Activated CD8-positive, alpha-beta memory T cell treated with anti-CD3 and anti-CD28 coated beads for 36 hours (primary cell): ENCODE measurements at regions not wholly inside any gene's neighbourhood (a gene's known extent, or its start where the extent isn't known, plus 50 kb on each side); places are given as distances from the start of the nearest gene placed in this dataset.

Experiments used
- CTCF ChIA-PET: fragments of 350-600 bp; sonication (Branson Sonifier 250); formaldehyde crosslinking; loops from one replicate; lab custom pipeline; 2021; ENCODE audit warnings: antibody characterized with exemption; lab: Charles Lee
- POLR2A ChIA-PET: fragments of 350-600 bp; sonication (Branson Sonifier 250); formaldehyde crosslinking; loops from one replicate; lab custom pipeline; 2021; ENCODE audit warnings: antibody characterized with exemption; lab: Charles Lee

DNA sequence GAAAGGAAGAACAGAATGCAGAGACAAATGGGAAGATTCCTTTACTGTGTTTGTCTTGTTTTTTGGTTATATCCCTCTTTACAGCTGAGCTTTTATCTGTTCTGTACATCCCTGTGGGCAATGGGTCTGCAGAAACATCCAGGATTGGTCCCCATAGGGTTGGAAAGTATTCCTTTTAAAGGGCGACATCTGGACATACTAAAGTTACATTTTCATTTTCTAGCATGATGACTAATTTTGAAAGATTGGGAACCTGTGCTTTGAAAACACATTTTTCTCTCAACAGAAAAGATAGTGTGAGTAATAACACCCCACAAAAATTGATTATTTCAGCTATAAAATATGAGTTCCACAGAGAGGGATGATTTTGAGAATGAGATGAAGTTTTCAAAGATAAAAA lies 435.8 kb downstream of the GPAM start:
- ChIA-PET POLR2A (no interaction called here), CTCF (no interaction called here)

DNA sequence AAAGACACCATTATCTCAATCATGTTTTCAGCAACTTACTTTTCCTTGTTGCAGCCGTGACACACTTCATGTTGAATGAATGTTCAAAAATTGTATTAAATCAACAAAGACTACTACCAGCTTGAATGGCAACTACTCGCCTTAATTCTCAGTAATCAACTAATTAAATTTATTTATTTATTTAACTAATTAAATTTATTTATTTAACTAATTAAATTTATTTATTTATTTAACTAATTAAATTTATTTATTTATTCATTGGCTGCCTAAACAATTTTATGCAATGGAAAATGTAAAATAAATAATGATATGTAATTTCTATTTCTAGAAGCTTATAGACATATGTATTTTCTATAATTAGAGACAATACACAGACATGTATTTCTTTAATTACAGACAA lies 435.4 kb downstream of the GPAM start:
- CTCF ChIA-PET: no interaction called here
- POLR2A ChIA-PET: no interaction called here

DNA sequence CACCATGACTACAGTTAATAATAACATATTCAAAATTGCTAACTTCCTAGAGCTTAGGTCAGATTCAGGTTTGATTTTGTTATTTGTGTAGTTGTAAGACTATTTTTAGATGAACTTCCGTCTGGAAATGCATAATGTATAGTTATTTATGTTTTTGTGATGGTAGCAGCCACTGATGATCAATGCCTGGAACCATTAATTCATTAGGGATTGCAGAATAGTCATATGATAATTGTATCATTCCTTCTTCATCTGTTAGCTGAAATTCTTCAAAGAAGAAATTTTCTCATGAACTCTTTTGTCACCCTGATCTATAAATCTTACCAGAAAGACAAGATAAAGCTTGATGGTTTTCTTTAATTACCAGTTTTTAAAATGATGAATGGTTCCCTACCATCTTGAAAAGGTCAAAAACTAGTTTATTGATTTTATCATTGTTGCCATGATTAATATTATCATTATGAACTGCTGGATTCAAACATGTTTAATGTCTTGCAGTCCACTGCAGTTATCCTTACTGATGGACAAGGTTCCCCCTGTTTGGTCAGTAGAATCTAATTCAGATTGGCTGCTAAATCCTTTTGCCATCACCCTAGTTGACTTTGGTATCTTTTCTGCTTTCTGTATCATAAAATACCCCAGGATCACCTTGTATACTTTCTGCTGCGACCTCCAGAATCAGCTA lies 433.3 kb downstream of the GPAM start:
- CTCF ChIA-PET: no interaction called here
- POLR2A ChIA-PET: no interaction called here

DNA sequence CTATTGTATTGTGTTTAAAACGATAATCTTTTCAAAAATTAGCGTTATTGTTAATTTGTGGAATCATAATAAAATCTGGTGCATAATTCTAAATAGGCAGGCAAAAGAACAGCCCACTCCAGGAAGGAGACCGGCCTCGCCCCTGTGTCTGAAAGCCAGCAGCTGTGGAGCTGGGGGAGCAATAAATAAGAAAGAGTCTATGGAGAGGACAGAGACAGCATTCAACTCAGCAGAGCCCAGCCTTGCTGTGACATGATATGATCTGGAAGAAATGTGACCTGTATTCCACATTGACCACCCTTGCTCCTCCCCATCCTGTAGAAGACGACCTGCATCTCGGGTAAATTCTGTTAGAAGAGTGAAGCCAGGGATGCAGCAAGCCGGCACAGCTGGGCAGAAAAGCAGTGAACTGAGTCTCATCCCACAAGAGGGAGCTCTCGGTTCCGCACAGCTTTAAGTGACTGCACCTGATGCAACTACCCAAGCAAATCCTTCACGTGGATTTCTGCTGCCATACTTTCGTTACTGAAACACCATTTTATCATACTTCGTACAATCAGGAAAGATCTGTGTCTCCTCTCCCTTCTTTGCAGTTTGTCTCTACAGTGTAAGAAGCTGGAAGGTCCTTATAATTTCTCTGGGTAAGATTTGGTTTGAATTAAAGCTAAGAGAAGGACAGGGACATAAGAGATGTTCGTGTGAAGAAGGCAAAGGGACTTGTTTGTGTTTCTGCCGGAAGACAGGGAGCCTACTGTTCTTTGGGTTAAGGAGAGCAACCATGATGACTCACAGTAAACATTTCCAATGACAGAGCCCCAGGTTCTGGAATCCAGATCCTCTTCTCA lies 427.1 kb downstream of the GPAM start:
- ChIA-PET CTCF (interaction anchor here (1.0 kb wide), 1 partner anchor 381 kb away, joined by 3 read pairs; no protein-coding TSS in a partner anchor), POLR2A (no interaction called here)

DNA sequence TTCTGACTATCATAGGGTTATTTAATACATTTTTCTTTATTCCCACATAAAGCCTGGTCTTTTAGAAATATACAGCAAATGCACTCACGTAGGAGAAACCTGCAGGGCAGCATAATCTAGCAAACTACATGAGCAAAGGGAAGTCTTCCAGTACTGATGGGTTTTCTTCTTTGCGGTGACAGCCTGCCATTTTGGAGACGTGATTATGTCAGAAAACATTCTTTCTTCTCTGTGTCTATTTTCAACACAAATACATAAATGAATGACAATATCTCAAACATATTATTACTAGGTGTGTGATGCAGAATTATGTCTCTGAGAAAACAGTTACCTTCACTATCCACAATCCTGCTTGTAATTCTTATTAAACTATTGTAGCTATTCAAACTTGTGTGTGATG lies 425.0 kb downstream of the GPAM start:
- ChIA-PET CTCF (no interaction called here), POLR2A (no interaction called here)

DNA sequence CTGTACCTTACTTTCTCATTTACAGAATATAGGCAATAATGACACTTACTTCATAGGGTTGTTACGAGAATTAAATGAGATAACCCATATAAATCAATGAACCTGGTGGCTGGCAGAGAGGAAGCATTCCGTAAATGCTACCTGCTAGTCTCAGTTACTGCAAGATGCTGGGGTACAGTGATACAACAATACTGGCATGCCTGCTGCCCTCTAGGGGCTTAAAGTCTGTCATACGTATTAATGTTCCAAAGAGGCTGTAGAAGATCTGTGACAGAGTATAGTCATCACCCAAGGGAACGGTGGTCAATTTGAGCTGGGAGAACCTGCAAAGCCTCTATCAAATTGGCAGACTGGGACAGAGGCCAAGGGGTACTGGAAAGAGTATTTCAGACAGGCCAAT lies 421.5 kb downstream of the GPAM start:
- CTCF ChIA-PET: no interaction called here

DNA sequence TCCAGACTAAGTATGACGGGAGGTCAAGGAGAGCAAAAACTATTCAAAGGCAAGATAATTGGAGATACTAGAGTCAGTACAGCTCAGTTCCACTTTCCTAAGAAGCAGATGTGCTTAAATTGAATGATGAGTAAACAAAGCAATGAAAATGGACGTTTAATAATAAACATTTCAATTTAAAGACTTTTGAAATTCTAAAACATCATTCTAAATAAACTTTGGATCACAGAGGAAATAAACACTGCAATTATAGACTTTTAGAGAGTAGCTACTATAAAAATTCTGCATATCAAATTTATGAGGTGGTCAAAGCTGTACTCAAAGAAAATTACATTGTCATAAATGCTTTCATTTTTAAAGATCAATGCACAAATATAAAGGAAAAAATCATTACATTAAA lies 418.3 kb downstream of the GPAM start:
- POLR2A ChIA-PET: no interaction called here
- CTCF ChIA-PET: no interaction called here

More for the DNA sequence above, 421.5 kb downstream of the GPAM start:
- POLR2A ChIA-PET: no interaction called here

DNA sequence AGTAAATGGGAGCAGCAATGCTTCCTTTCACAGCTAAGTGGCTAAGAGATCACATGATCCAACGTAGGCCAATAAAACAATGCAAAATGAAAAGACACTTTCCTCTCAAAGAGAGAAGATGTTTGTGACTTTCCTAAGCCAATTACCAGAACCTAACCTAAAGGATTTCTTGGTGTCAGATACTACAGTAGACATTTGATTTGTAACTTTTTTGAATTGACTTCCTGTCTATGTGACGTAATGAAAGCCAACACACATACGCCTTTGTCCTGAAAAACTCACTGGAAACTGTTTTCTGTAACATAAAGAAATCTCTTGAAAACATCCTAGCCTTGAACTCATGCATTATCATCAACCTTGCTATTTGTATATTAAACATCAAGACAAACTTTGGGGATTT lies 417.1 kb downstream of the GPAM start:
- ChIA-PET CTCF (no interaction called here), POLR2A (no interaction called here)

DNA sequence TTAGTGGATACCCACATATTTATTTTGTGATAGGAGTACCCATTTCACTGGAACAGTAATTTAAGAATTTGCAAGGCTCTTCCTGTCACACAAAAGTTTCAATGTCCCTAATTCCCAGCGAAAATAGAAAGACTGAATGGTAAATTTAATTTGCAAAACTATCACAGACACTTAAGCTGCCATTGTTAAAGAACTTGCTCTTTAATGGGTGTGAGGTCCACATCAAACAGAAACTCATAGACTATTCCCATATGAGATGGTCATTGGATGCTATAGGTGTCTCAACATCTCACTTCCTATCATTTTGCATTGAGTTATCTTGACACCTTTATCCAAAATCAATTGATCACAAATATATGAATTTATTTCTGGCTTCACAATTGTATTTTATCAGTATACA lies 415.9 kb downstream of the GPAM start:
- POLR2A ChIA-PET: no interaction called here
- CTCF ChIA-PET: no interaction called here

DNA sequence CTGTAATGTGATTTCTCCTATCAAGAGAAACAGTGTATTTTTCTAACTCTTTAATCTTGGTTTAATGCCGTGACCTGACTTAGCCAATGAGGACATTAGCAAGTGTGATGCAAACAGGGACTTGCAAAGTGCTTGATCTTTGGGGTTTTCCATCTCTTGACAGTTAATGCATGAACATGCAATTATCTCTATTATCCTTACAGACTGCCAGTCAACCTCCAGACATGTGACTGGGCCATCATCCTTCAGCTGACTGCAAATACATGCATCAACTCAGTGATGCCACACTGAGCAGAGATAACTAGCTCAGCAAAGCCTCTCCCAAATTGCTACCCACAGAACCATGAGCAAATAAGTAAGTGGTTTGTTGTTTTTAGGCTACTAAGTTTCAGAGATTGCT lies 409.6 kb downstream of the GPAM start:
- POLR2A ChIA-PET: no interaction called here
- CTCF ChIA-PET: no interaction called here

DNA sequence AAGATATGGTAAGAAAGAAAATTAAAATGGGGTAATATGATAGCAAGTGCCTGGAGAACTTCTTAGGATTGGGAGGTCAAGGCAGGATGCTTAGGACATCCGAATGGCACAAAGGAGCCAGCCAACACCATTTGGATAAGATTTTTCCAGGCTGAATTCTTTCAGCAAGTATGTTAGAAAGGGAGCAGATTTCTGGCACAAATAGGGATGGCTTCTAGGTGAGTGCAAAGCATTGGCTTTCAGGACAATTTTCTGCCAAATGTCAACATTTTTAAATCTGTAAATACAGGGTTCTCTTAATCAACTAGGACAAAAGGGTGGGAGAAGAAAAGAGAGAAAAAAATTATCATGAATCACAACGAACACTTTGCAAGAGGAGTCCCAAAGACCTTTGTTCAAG lies 409.1 kb downstream of the GPAM start:
- ChIA-PET POLR2A (no interaction called here), CTCF (no interaction called here)

DNA sequence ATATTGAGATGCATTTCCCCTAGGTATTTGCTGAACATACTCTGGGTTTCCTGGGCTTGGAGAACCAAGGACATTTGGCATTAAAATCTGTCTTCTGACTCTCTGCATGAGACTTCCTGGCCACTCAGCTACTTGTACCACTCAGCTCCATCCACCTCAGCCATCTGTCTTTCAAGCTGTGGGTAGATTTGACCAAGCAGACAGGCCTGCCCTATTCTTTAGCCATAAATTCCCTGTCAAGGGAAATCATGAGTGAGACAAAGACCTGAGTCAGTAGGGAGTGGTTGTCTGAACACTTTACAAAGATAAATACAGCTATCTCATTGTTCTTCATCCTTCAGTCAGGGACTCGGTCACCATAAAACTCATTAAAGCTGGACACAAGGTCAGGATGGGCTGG lies 399.1 kb downstream of the GPAM start:
- POLR2A ChIA-PET: no interaction called here
- CTCF ChIA-PET: no interaction called here

DNA sequence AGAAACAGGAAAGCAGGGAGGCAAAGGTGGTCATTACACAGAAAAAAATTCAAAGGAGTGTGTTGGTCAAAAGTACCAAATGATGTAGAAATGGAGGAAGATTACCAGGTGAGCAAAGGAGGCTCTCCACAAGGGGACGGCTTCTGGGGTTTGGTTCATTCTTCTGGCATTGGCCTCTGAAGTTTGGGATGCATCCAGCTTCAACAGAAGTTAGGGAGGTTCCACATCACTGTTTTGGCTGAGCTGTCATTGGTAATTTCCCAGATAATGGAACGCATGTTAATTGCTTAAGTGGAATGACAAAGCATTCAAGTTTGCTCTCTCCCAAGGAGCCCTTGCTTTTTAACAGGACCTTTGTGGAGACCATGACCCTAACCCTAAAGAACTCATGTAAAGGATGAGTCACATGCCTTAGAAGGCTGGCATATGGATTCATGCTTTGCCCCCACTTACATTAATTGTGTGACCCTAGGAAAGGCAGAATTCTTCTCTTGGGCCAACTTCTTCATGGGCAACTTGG lies 398.6 kb downstream of the GPAM start:
- CTCF ChIA-PET: no interaction called here

DNA sequence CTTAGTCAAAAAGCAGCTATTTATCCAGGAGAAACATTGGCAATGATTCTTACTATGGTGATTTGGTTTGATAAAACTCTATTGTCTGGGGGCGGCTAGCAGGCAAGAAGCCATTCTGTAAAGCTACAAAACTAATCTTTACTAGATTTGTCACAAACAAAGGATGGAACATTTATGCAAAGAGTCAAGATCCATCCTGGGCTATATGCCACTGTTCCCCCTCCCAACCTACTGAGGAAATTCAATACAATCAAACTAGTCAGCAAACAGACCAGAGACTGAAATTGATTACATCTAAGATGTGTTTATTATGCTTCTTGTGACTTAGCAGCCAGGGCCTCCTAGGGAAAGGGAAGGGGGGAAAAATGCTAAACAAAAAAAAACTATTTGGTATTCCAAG lies 397.6 kb downstream of the GPAM start:
- ChIA-PET CTCF (no interaction called here), POLR2A (no interaction called here)

More for the DNA sequence above, 398.6 kb downstream of the GPAM start:
- POLR2A ChIA-PET: no interaction called here

DNA sequence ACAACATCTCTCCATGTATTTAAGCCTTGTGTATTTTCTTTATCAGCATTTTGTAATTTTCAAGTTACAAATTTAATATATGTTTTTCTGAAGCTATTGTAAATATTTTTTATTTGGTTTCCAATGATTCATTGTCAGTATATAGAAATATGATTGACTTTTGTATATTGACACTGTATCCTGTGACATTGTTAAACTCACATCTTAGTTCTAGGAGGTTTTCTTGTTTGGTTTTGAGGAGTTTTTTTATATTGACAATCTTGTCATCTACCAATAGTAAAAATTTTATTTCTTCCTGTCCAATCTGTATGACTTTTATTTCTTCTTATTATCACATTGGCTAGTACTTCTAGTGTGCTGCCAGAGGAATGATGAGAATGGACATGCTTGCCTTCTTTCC lies 393.7 kb downstream of the GPAM start:
- POLR2A ChIA-PET: no interaction called here
- CTCF ChIA-PET: no interaction called here

DNA sequence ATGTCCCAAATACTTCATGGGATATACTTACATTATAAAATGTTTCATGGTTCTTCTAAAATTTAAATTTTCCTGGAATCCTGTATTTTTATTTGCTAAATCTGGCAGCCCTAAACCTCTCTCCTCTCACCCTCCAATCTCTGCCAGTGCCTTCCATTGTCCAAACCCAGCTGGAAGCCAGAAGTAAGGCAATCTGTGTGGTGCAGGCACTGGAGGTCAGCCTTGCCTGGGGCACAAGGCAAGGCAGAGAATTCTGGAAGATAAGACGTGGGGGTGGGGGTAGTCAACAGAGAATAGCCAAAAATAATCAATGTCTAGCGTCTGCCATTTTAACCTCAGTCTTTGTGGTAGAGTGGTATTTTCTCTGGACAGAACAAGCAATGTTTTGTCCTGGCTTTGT lies 381.7 kb downstream of the GPAM start:
- POLR2A ChIA-PET: no interaction called here

DNA sequence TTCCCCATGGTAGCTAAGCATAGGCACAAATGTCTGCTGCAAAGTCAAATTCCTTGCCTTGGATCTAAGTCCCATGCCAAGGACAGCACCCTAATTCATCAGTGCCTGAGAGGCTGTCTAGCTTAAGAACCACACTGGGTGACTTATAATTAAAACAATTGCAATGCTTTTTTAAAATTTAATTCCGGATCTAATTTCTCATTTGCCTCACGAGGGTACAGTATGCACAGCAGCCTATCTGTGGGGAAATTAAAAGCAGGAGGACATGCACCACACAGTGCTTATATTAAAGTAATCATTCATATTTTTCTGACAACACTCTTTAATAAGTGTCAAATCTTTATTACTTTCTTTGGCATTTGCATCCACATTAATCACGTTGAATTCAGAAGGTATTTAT lies 378.8 kb downstream of the GPAM start:
- CTCF ChIA-PET: no interaction called here

More for the DNA sequence above, 381.7 kb downstream of the GPAM start:
- CTCF ChIA-PET: no interaction called here

DNA sequence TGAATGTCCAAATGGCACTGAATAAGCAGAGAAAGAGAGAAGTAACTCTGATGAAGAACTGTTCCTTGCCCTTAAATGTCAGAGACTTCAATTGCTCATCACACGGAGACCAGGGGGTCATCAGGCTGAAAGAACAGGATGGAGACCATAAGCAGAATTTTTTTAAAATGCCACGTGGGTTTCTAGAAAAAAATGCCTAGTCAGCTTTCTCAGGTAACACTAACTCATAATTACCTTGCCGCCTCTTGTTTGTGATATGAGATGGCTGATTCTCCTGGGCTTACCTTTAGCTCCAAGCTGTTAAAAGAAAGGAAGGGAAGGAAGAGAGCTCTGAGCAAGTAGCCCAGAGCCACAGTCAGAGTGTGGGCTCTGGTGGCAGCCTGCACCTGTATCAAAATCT lies 372.0 kb downstream of the GPAM start:
- ChIA-PET CTCF (no interaction called here), POLR2A (no interaction called here)

More for the DNA sequence above, 378.8 kb downstream of the GPAM start:
- POLR2A ChIA-PET: no interaction called here

DNA sequence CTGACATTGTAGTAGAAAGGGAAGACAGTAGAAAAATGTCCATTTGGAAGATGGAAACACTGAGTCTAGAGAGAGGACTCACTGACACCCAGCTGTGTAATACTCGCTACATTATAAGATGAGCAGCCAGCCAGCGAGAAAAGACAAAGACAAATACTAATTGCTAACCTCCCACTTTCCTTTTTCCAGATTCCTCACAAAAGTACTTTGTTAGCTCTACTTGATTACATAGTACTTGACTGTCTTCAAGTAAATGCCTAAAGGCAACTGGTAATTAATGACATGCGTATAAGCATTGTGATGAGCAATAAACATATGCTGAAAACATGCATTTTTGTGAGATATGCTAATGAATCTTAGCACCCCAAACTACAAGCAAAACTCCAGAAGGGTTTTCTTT lies 363.1 kb downstream of the GPAM start:
- POLR2A ChIA-PET: no interaction called here
- CTCF ChIA-PET: no interaction called here

DNA sequence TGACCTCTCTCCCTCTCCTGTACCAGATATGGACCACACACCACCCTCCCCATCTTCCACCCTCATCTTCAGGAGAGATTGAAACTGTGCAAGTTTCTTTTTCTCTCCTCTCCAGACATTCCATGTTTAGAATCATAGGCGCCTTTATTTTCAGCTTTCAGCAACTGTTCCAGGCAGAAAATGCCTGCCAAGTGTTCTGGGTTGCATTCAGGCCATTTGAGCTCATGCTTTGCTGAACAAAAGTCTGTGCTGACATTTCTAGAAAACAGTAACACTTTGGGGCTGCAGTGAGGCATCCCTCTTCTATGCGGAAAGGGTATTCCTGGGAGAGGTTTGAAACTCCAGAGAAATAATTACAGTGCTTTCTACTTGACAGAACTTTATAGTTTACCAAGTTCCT lies 361.7 kb downstream of the GPAM start:
- CTCF ChIA-PET: no interaction called here
- POLR2A ChIA-PET: no interaction called here

DNA sequence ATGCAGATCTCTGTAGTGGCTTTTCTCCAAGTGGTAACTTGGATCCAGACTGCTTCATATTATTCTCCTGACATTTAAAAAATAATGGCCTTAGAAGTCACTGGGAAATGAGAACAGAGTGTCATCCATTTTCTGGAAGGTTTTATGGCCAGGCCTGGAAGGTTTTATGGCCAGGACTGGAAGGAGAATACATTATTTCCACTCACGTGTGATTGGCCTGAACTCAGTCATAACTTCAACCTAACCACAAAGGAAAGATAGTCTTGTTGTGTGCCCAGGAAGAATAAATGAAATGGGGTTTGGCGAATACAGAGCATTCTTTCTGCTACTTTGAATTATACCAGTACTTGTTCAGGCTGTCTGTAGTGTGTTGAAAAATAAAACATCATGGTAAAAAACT lies 360.9 kb downstream of the GPAM start:
- ChIA-PET CTCF (no interaction called here), POLR2A (no interaction called here)
